ENCODE measurements at regions not wholly inside any gene's neighbourhood (a gene's known extent, or its start where the extent isn't known, plus 50 kb on each side); places are given as distances from the start of the nearest gene placed in this dataset.

GRCh38 chr4:171016145-171016544 is 797.1 kb upstream of the GALNTL6 start:
- Histone ChIP-seq H3K4me3 (ENCODE audit: low read depth, low read length, poor library complexity, severe bottlenecking) (no peak overlapping the region), H3F3A (ENCODE audit: insufficient read depth, low read length) (no peaks in the 10 kb centered on the region), H3K4me2 (ENCODE audit: low read length) (no peak overlapping the region), H3K79me2 (ENCODE audit: insufficient read depth, low read length) (no peaks in the 10 kb centered on the region), H3K9ac (ENCODE audit: low read length) (no peak overlapping the region), H3K27me3 (ENCODE audit: insufficient read depth, low read length) (no peaks in the 10 kb centered on the region), H3K9me3 (ENCODE audit: low read length) (no peaks in the 10 kb centered on the region), H3K27ac (ENCODE audit: low read depth, low read length, poor library complexity, severe bottlenecking) (no peak overlapping the region), H3K4me1 (ENCODE audit: insufficient read depth, low read length, severe bottlenecking) (no peaks in the 10 kb centered on the region), H4K20me1 (ENCODE audit: insufficient read depth, low read length) (no peaks in the 10 kb centered on the region), H3K36me3 (ENCODE audit: insufficient read depth, low read length) (no peaks in the 10 kb centered on the region), H2AFZ (ENCODE audit: low read length) (no peak overlapping the region), H3K9me2 (ENCODE audit: low read depth, low read length) (no peaks in the 10 kb centered on the region)
- no peak for TF ChIP-seq EZH2 (IDR thresholded peaks at IDR 0.05; ENCODE audit: borderline replicate concordance, low read length)
- TF ChIP-seq, protein P1, sequence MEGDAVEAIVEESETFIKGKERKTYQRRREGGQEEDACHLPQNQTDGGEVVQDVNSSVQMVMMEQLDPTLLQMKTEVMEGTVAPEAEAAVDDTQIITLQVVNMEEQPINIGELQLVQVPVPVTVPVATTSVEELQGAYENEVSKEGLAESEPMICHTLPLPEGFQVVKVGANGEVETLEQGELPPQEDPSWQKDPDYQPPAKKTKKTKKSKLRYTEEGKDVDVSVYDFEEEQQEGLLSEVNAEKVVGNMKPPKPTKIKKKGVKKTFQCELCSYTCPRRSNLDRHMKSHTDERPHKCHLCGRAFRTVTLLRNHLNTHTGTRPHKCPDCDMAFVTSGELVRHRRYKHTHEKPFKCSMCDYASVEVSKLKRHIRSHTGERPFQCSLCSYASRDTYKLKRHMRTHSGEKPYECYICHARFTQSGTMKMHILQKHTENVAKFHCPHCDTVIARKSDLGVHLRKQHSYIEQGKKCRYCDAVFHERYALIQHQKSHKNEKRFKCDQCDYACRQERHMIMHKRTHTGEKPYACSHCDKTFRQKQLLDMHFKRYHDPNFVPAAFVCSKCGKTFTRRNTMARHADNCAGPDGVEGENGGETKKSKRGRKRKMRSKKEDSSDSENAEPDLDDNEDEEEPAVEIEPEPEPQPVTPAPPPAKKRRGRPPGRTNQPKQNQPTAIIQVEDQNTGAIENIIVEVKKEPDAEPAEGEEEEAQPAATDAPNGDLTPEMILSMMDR (IDR thresholded peaks at IDR 0.05; ENCODE audit: low read length), result no peak

GRCh38 chr4:171015441-171015840 is 797.8 kb upstream of the GALNTL6 start:
- Histone ChIP-seq H3K4me2 (ENCODE audit: low read length) (no peak overlapping the region), H3K9me2 (ENCODE audit: low read depth, low read length) (no peaks in the 10 kb centered on the region), H2AFZ (ENCODE audit: low read length) (no peak overlapping the region), H3K27me3 (ENCODE audit: insufficient read depth, low read length) (no peaks in the 10 kb centered on the region), H3K4me1 (ENCODE audit: insufficient read depth, low read length, severe bottlenecking) (no peaks in the 10 kb centered on the region), H3F3A (ENCODE audit: insufficient read depth, low read length) (no peaks in the 10 kb centered on the region), H3K9me3 (ENCODE audit: low read length) (no peaks in the 10 kb centered on the region), H3K4me3 (ENCODE audit: low read depth, low read length, poor library complexity, severe bottlenecking) (no peak overlapping the region), H3K79me2 (ENCODE audit: insufficient read depth, low read length) (no peaks in the 10 kb centered on the region), H3K9ac (ENCODE audit: low read length) (no peak overlapping the region), H4K20me1 (ENCODE audit: insufficient read depth, low read length) (no peaks in the 10 kb centered on the region), H3K27ac (ENCODE audit: low read depth, low read length, poor library complexity, severe bottlenecking) (no peak overlapping the region), H3K36me3 (ENCODE audit: insufficient read depth, low read length) (no peaks in the 10 kb centered on the region)
- TF ChIP-seq, protein P1 (IDR thresholded peaks at IDR 0.05; ENCODE audit: low read length), result no peak
- TF ChIP-seq EZH2 (IDR thresholded peaks at IDR 0.05; ENCODE audit: borderline replicate concordance, low read length), result no peak

DNA sequence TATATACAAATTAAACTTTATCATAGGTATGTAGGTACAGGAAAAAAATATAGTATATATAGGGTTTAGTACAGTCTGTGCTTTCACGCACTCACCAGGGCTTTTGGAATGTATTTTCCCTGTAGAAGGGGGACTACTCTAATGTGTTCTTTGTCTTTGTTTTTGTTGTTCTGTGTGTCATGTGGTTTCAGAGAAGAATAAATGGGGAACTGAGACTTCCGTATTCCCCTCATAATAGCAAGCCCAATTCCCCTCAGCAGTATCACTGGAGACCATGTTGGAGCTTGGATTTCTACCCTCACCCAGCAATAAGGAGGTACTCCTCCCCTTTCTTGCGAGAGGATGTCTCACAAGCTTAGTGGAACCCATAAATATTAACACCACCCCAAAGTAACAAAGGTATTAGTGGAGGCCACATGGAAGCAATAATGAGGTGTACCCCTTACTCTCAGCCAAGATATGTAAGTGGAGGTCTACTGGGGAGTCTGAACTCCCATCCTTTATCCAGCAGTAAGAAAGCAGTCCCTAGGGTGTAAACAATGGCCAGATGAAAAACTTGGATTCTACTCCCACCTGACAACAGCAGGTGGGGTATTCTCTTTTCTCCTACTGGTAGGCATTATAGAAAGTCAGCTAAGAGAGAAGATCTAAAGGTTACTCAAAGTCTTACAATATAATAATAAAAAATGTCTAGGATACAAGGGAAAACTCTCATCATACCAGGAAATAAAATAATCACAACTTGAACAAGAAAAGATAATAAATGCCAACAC is 805.4 kb upstream of the GALNTL6 start:
- Histone ChIP-seq H3K79me2 (ENCODE audit: insufficient read depth, low read length) (no peaks in the 10 kb centered on the region), H3K36me3 (ENCODE audit: insufficient read depth, low read length) (no peaks in the 10 kb centered on the region), H3K27me3 (ENCODE audit: insufficient read depth, low read length) (no peaks in the 10 kb centered on the region), H3F3A (ENCODE audit: insufficient read depth, low read length) (no peaks in the 10 kb centered on the region), H2AFZ (ENCODE audit: low read length) (no peak overlapping the region), H3K4me1 (ENCODE audit: insufficient read depth, low read length, severe bottlenecking) (no peaks in the 10 kb centered on the region), H3K4me2 (ENCODE audit: low read length) (no peak overlapping the region), H3K9me2 (ENCODE audit: low read depth, low read length) (no peaks in the 10 kb centered on the region), H3K4me3 (ENCODE audit: low read depth, low read length, poor library complexity, severe bottlenecking) (no peak overlapping the region), H4K20me1 (ENCODE audit: insufficient read depth, low read length) (no peaks in the 10 kb centered on the region), H3K9me3 (ENCODE audit: low read length) (no peaks in the 10 kb centered on the region), H3K27ac (ENCODE audit: low read depth, low read length, poor library complexity, severe bottlenecking) (no peak overlapping the region), H3K9ac (ENCODE audit: low read length) (no peak overlapping the region)
- TF ChIP-seq EZH2 (IDR thresholded peaks at IDR 0.05; ENCODE audit: borderline replicate concordance, low read length), result no peak
- TF ChIP-seq, protein P1 (IDR thresholded peaks at IDR 0.05; ENCODE audit: low read length), result no peak

Measured in OCI-LY1 (cell line).